B cell (primary cell): ENCODE measurements at regions not wholly inside any gene's neighbourhood (a gene's known extent, or its start where the extent isn't known, plus 50 kb on each side); places are given as distances from the start of the nearest gene placed in this dataset.

ENCODE experiments used
- ATAC-seq: fragments of 200-7000 bp; cut with Tn5 transposase; one replicate; pipeline ENCODE4 v1.10.0; 2021; ENCODE audit warnings: low read depth, mild to moderate bottlenecking, moderate number of reproducible peaks, moderate library complexity
- CTCF ChIA-PET: fragments of 350-600 bp; sonication (Branson Sonifier 250); formaldehyde crosslinking; loops from one replicate; lab custom pipeline; 2021; ENCODE audit warnings: antibody characterized with exemption, inconsistent platforms; lab: Charles Lee
- POLR2A ChIA-PET: fragments of 350-600 bp; sonication (Branson Sonifier 250); formaldehyde crosslinking; loops from one replicate; lab custom pipeline; 2021; ENCODE audit warnings: antibody characterized with exemption; lab: Charles Lee
- DNase-seq: peaks from one replicate; pipeline ENCODE4 v3.0.0; 2013
- H2AFZ ChIP-seq: 2 replicates; pipeline ENCODE4 v1.6.1; 2012; ENCODE audit warnings: mild to moderate bottlenecking, low read depth, low read length; ENCODE audit not compliant: insufficient read depth, poor library complexity, severe bottlenecking
- H3K27ac ChIP-seq, 2 donors: 1 replicate in 1 of 2; 2 replicates in 1 of 2; pipeline ENCODE4 v1.5.1; 2012 to 2013; ENCODE audit warnings: low read length in 2 of 2, mild to moderate bottlenecking in 2 of 2, moderate library complexity in 1 of 2
- H3K27me3 ChIP-seq, 4 experiments: fragments of 200-600 bp in 1 of 4; sonication (generic) in 1 of 4; replicated peaks in 1 of 4; 1 replicate in 2 of 4; 2 replicates in 2 of 4; pipeline versions ENCODE4 v1.6.1 to v1.7.0; 2013 to 2016; ENCODE audit warnings: low read length in 3 of 4, mild to moderate bottlenecking in 2 of 4, mixed read lengths in 1 of 4, moderate library complexity in 1 of 4; ENCODE audit not compliant: insufficient read depth in 4 of 4, control insufficient read depth in 3 of 4; ENCODE audit errors: control extremely low read depth in 1 of 4
- H3K36me3 ChIP-seq, 2 experiments: replicated peaks in 1 of 2; 1 replicate in 1 of 2; 2 replicates in 1 of 2; pipeline versions ENCODE4 v1.6.1 to v1.7.1; 2013; ENCODE audit warnings: low read length in 1 of 2; ENCODE audit not compliant: insufficient read depth in 2 of 2, control insufficient read depth in 1 of 2; ENCODE audit errors: control extremely low read depth in 1 of 2, extremely low read depth in 1 of 2
- H3K4me1 ChIP-seq, 2 donors: fragments of 200-600 bp in 1 of 2; sonication (generic) in 1 of 2; 1 replicate in 1 of 2; 2 replicates in 1 of 2; pipeline versions ENCODE4 v1.5.1 to v1.6.1; 2013 to 2017; ENCODE audit warnings: low read length in 2 of 2; ENCODE audit not compliant: control insufficient read depth in 2 of 2, insufficient read depth in 2 of 2
- H3K4me2 ChIP-seq: replicated peaks from 2 replicates; pipeline ENCODE3; 2012; ENCODE audit warnings: mild to moderate bottlenecking, low read depth, low read length; ENCODE audit not compliant: poor library complexity, severe bottlenecking
- H3K4me3 ChIP-seq, 5 experiments: fragments of 200-600 bp in 1 of 5; sonication (generic) in 1 of 5; 1 replicate in 3 of 5; 2 replicates in 2 of 5; pipeline versions ENCODE4 v1.5.1 to v1.7.0; 2011 to 2016; ENCODE audit warnings: low read length in 4 of 5, mild to moderate bottlenecking in 4 of 5, low read depth in 2 of 5, control low read depth in 1 of 5, moderate library complexity in 1 of 5; ENCODE audit not compliant: insufficient read depth in 1 of 5; ENCODE audit errors: control extremely low read depth in 1 of 5, extremely low read depth in 1 of 5
- H3K79me2 ChIP-seq: fragments of 200-600 bp; sonication (generic); one replicate; pipeline ENCODE4 v1.6.0; 2016; ENCODE audit warnings: low read length; ENCODE audit not compliant: control insufficient read depth, insufficient read depth
- H3K9ac ChIP-seq: fragments of 200-600 bp; sonication (generic); 2 replicates; pipeline ENCODE4 v1.6.1; 2017; ENCODE audit warnings: mild to moderate bottlenecking, low read length, moderate library complexity
- H3K9me3 ChIP-seq, 3 donors: one replicate each; pipeline versions ENCODE4 v1.6.1 to v1.7.1; 2013; ENCODE audit warnings: low read length in 2 of 3; ENCODE audit not compliant: control insufficient read depth in 2 of 3, insufficient read depth in 1 of 3; ENCODE audit errors: control extremely low read depth in 1 of 3
- H4K20me1 ChIP-seq: 2 replicates; pipeline ENCODE4 v1.6.0; 2012; ENCODE audit warnings: mild to moderate bottlenecking, low read length; ENCODE audit not compliant: insufficient read depth, control insufficient read depth, poor library complexity, severe bottlenecking
- H3K27ac Mint-ChIP-seq: one replicate; pipeline ENCODE4 v1.8.0; 2021; ENCODE audit warnings: mixed read lengths
- H3K27me3 Mint-ChIP-seq: one replicate; pipeline ENCODE4 v1.8.0; 2021; ENCODE audit warnings: mixed read lengths
- H3K4me1 Mint-ChIP-seq: one replicate; pipeline ENCODE4 v1.8.0; 2021; ENCODE audit warnings: mixed read lengths
- H3K4me3 Mint-ChIP-seq: one replicate; pipeline ENCODE4 v1.8.0; 2021; ENCODE audit warnings: mixed read lengths
- H3K9me3 Mint-ChIP-seq: one replicate; pipeline ENCODE4 v1.8.0; 2022; ENCODE audit warnings: mixed read lengths; ENCODE audit not compliant: insufficient read depth
- CTCF ChIP-seq: fragments of 200-600 bp; IDR thresholded peaks from one replicate; pipeline ENCODE4 v1.8.0; 2022; ENCODE audit warnings: antibody characterized with exemption, mild to moderate bottlenecking
- EZH2 ChIP-seq: IDR thresholded peaks from 2 replicates; pipeline ENCODE4 v1.6.1; 2012; ENCODE audit warnings: borderline replicate concordance, low read depth, mild to moderate bottlenecking, moderate library complexity, low read length; ENCODE audit not compliant: insufficient read depth, poor library complexity, severe bottlenecking
- WGBS: methylation state at CpG from one replicate; pipeline ENCODE4 v1.1.5; 2013; ENCODE audit warnings: missing lambda C conversion rate; ENCODE audit not compliant: insufficient coverage; 5-methylcytosine and 5-hydroxymethylcytosine counted together
- intact Hi-C: fragments of 100-400 bp; cut with micrococcal nuclease; formaldehyde crosslinking; loops from one replicate; pipeline ENCODE4 v1.10.0; 2022

GRCh38 chr3:194034346-194035336, 101.3 kb upstream of the HES1 start:
- Histone ChIP-seq H3K4me1 (peaks cover 42 to 54% of the 10 kb centered on the region in 2 donors), H3K9ac (no peak overlapping the region), H3K79me2 (no peaks in the 10 kb centered on the region), H3K4me3 (peak overlapping the region in 1 of 5 experiments; percentile 27), H3K36me3 (no peaks in the 10 kb centered on the region), H3K27ac (no peak overlapping the region), H3K4me2 (peak overlapping the region; percentile 59), H4K20me1 (no peaks in the 10 kb centered on the region), H3K27me3 (no peaks in the 10 kb centered on the region), H3K9me3 (peaks cover 0 to 4% (median 0%) of the 10 kb centered on the region in 3 donors), H2AFZ (no peak overlapping the region)
- WGBS: 89% methylated on average over 21 of the region's 24 CpGs
- TF ChIP-seq EZH2: no peak
- no peak for TF ChIP-seq CTCF
- peaks cover 59% of the 10 kb centered on the region for H3K4me1 Mint-ChIP-seq
- ATAC-seq (no peak), DNase-seq (no peak)
- no peaks in the 10 kb centered on the region for H3K27me3 Mint-ChIP-seq
- intact Hi-C loops: loop anchor here (5.0 kb wide), 1 partner anchor 62 kb away; no protein-coding TSS in a partner anchor
- peak overlapping the region; percentile 67 for H3K4me3 Mint-ChIP-seq
- peak overlapping the region; percentile 38 for H3K27ac Mint-ChIP-seq
- CTCF ChIA-PET: no interaction called here
- POLR2A ChIA-PET: no interaction called here
- H3K9me3 Mint-ChIP-seq: no peaks in the 10 kb centered on the region
